ENCODE measurements at regions not wholly inside any gene's neighbourhood (a gene's known extent, or its start where the extent isn't known, plus 50 kb on each side); places are given as distances from the start of the nearest gene placed in this dataset.
A peak's percentile ranks its signal among the peaks of the same experiment; 100 is the strongest.
"Not testable (repeated sequence)": the region's sequence is repeated elsewhere in the genome, so short reads cannot be mapped to it uniquely, and the experiment has no call there.

DNA sequence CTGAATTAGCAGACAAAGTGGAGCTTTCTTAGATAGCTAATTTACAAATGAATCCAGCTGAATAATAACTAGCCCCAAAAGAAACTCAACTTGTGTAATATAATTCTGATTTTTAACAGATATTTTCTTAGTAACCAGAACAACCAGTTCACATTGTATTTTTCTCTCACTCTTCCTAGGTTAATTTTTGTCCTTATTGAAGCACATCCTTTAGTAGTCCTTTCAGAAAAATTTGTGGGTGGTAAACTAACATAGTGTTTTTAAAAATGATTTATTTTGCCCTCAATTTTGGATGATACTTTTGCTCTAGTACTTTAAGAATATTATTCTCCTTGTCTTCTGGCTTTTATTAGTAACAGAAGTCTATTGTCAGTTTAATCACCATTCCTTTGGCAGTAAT lies 190.6 kb upstream of the SLC39A10 start:
- DNase-seq (ENCODE audit: low read depth), result no peak

GRCh38 chr2:195461010-195461409 lies 196.0 kb upstream of the SLC39A10 start:
- no peak for DNase-seq (ENCODE audit: low read depth)

DNA sequence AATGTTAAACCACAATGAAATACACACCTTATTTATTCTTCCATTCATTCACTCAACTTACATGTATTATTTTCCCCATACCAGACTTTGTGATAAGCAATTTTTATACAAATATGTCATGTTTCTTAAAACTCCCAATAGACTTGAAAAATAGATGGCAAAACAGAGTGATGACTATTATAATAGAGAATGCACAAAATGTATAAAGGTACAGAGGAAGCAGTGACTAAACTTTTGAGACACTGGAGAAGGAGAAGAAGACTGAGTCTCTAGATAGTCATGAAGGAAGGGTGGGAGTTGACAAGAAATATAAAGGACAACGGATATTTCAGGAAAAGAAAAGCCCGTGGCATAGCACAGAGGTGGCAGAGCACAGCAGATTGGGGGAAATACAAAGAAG lies 198.1 kb upstream of the SLC39A10 start:
- no peak for DNase-seq (ENCODE audit: low read depth)

DNA sequence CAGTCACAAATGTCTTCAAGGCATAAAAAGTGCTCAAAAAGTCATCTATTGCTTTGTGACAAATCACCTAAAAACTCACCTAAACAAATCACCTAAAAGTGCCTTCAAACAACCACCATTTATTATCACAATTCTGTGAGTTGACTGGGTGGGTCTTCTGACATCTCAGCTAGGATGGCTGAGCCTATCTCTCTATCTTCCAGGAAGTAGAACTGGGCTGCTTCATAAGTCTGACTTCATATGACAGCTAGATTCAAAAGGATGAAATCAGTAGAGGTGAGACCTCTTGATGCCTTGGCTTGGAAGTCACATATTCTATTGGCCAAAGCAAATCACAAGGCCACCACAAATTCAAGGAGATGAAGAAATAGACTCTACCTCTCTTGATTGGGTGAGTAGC lies 199.2 kb upstream of the SLC39A10 start:
- no peak for DNase-seq (ENCODE audit: low read depth)

DNA sequence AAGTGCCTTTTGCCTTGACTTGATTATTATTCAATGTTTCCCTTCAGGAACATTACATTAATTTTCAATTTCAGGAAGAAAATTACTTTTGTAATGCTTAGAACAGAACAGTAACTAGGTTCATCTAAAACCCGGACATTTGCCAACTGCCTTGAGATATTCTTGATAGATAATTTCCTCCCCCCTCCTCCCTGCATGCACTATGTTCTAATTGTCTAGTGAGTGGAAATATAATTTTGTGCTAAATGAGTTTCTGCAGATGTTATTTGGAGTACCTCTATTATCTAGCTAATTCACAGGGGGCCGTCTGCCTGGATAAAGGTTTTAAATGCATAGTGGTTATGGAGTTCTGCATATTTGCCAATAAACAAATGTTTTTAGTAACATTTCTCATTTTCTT lies 200.3 kb upstream of the SLC39A10 start:
- DNase-seq (ENCODE audit: low read depth), result no peak

DNA sequence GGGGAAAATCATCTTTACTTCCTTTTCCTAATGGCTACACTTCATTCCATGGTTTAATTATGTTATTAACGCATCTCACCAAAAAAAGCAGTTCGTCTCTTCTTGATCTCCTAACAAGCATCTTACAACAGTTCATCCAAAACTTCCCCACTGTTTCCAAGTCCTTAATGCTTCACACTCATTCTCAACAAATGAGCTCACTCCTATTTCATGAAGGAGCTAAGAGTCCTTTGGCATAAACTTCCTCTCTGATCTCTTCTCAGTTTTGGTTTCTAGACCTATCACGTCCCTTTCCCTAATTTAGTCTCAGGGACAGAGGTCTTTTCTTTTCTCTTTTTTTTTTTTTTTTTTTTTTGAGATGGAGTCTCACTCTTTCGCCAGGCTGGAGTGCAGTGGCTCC lies 205.9 kb upstream of the SLC39A10 start:
- DNase-seq (ENCODE audit: low read depth), result no peak

GRCh38 chr2:195450552-195451113 lies 206.4 kb upstream of the SLC39A10 start:
- peak; percentile 10 for DNase-seq (ENCODE audit: low read depth)

GRCh38 chr2:195447323-195447975 lies 209.6 kb upstream of the SLC39A10 start:
- DNase-seq (ENCODE audit: low read depth), result no peak

DNA sequence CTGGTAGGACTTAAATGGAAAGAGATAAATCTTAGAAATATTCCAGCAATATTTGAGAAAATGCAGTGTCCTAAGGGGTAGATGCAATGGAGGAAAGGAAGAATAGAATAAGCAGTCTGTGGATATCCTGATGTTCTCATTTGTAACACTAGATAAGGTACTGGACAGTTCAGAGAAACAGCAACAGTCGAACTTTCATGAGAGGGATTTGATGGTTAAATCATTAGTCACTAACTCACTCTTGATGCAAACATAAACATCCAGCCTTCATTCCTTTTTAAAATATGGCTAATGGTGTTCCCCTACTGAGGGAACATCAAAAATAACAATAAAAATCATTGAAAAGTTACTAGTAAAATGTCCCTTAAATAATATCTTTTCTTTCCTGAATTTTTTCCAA lies 211.4 kb upstream of the SLC39A10 start:
- no peak for DNase-seq (ENCODE audit: low read depth)

DNA sequence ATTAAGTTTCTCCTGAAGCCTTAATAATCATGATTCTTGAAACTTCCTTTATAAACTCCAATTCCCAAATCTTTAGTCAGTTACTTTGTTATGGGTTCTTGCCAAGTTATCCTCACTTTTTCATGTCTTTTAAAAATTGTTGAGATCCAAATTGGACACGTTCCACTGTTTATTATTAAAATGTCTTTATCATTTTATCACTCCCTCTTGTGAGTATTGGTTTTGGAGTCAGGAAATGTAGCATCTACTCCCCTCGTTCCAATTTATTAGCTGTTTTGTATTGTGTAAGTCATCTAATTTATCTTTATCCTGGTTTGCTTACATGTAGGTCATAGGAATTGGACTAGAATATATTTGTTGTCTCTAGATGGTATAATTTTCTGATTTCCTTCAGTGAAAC lies 213.1 kb upstream of the SLC39A10 start:
- no peak for DNase-seq (ENCODE audit: low read depth)

DNA sequence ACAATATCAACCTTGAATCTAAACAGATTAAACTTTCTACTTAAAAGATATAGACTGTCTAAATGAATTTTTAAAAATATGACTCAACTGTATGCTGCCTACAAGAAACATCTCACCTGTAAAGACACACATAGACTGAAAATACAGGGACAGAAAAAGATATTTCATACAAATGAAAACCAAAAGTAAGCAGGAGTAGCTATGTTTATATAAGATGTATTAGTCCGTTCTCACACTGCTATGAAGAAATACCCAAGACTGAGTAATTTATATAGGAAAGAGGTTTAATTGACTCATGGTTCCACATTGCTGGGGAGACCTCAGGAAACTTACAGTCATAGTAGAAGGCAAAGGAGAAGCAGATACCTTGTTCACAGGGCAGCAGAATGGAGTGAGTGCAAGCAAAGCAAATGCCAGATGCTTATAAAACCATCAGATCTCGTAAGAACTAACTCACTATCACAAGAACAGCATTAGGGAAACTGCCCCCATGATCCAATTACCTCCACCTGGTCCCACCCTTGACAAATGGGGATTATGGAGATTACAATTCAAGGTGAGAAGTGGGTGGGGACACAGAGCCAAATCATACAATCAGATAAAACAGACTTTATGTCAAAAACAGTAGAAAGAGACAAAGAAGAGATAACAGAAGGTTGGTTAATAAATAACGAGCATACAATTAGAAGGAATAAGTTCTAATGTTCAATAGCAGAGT lies 214.4 kb upstream of the SLC39A10 start:
- DNase-seq (ENCODE audit: low read depth), result no peak

- no peak for DNase-seq (ENCODE audit: low read depth)
These were observed 218.3 kb upstream of the SLC39A10 start for GRCh38 chr2:195438692-195439091.

DNA sequence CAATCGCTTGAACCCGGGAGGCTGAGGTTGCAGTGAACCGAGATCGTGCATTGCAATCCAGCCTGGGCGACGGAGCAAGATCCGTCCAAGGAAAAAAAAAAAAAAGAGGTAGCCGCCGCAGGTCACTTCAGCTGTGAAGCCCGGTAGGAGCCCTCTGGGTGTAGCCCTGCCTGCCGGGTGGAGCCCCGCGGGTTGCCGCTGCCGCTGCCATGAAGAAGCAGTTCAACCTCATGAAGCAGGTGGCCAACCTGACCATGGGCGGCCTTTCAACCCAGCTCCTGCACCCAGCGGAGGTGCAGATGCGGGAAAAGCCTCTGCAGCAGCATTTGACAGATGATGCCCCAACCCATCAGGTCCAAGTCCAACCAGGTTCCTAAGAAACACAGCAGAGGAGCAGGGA lies 219.5 kb upstream of the SLC39A10 start:
- no peak for DNase-seq (ENCODE audit: low read depth)

GRCh38 chr2:195434346-195434745 lies 222.7 kb upstream of the SLC39A10 start:
- DNase-seq (ENCODE audit: low read depth), result peak; percentile 53

DNA sequence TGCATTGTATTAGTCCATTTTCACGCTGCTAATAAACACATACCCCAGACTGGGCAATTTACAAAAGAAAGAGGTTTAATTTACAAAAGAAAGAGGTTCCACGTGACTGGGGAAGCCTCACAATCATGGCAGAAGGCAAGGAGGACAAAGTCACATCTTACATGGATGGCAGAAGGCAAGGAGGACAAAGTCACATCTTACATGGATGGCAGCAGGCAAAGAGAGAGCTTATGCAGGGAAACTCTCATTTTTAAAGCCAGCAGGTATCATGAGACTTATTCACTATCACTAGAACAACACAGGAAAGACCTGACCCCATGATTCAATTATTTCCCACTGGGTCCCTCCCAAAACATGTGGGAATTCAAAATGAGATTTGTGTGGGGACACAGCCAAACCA lies 223.3 kb upstream of the SLC39A10 start:
- DNase-seq (ENCODE audit: low read depth), result not testable (repeated sequence)

DNA sequence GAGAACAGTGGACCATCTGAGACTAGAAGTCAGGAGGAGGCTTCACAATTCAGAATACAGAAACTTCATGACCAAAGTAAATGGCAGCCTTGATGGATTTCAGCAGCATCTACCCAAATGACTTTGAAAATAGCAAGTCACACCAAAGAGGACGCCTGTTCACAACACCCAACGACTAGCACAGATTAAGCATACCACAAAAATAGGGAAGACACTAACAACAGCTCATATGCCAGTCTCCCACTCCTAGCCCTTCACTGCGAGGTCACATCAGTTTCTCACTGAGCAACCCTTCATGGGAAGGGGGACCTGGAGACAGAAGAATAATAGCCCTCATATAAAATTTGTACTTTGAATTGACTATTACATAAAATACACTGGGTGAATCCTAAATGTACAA lies 228.4 kb upstream of the SLC39A10 start:
- DNase-seq (ENCODE audit: low read depth), result no peak

DNA sequence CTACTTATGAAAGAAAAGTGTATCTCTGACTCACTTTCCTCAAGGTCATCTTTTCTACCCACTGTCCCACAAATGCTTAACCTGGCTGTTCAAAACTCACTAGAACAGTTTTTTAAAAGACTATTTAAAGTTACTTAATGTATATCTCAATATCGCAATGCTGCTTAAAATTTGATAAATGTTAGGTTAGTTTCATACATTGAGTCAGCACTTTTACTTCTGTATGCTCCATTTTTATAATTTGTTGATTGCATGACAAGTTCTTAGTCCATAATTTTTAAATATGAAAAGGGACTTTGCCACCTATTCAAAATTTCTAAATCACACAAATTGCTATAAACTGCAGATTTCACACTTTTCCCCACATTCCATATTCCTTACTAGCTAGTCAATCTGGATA lies 231.7 kb upstream of the SLC39A10 start:
- no peak for DNase-seq (ENCODE audit: low read depth)

GRCh38 chr2:195419033-195419432 lies 238.0 kb upstream of the SLC39A10 start:
- no peak for DNase-seq (ENCODE audit: low read depth)

DNA sequence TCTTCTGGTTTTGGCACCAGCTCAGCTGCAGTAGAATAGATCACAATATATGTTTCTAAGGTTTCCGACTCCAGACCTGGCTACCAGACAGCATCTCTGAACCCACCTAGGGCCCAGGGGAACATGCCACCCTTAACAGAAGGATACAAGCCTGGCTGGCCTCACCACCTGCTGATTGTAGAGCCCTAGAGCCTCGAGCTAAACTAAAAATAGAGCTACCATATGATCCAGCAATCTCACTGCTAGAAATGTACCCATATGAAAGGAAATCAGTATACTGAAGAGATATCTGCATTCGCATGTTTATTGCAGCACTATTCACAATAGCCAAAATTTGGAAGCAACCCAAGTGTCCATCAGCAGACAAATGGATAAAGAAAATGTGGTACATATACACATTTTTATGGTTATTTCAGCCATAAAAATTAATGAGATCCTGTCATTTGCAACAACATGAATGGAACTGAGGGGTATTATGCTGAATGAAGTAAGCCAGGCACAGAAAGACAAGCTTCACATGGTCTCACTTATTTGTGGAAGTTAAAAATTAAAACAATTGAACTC lies 242.4 kb upstream of the SLC39A10 start:
- no peak for DNase-seq (ENCODE audit: low read depth)

DNA sequence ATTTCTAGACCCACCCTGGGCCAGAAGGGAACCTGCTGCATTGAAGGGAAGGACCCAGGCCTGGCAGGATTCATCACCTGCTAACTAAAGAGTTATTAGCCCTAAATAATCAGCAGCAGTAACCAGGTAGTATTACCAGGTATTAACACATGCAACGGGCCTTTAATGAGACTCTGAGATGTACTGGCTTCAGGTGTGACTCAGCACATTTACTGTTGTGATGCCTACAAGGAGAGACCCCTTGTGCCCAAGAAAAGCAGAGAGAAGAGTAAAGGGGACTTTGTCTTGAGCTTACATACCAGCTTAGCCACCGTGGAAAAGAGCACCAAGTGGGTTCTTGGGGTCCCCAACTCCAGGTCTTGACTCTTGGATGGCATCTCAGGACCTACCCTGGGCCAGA lies 243.1 kb upstream of the SLC39A10 start:
- no peak for DNase-seq (ENCODE audit: low read depth)

GRCh38 chr2:195413422-195413821 lies 243.6 kb upstream of the SLC39A10 start:
- no peak for DNase-seq (ENCODE audit: low read depth)

- DNase-seq (ENCODE audit: low read depth), result peak; percentile 54
These were observed 245.8 kb upstream of the SLC39A10 start for GRCh38 chr2:195411219-195411687.

DNA sequence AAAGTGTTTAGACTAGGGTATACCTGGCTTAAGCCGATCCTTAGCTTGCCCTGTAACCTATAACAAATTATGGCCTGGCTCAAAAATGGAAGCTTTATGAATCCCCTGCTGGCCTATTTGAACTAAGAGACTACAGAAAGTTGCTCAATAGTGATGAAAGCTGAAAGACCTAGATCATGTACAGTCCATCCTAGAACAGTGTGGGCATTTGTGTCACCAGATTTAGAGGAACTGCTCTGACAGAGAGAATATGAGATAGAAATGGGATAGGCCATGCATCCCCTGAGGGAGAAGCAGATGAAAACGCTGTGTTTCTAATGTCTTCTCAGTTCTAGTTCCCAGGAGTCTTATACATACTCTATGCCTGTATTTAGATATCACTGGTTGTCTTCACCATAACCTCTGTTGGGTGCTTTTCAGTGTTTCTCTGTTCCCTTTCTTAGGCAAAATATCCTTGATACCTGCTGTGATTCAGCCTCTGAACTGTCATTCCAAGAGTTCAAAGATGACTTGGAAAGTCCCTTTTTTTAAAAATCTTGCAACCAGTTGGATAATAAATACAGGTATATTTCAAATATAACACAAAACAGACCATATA lies 246.9 kb upstream of the SLC39A10 start:
- no peak for DNase-seq (ENCODE audit: low read depth)
